ENCODE measurements at regions not wholly inside any gene's neighbourhood (a gene's known extent, or its start where the extent isn't known, plus 50 kb on each side); places are given as distances from the start of the nearest gene placed in this dataset.

GRCh38 chr12:42809226-42809625 is 219.7 kb upstream of the PRICKLE1 start:
- ChIA-PET SMC1A (ENCODE audit: uncharacterized antibody, unreplicated experiment) (no interaction called here), CTCF (no interaction called here), POLR2A (no interaction called here), RAD21 (ENCODE audit: unreplicated experiment) (no interaction called here)
- Histone ChIP-seq H3K9ac (ENCODE audit: control insufficient read depth, insufficient read depth, low read length) (no peak overlapping the region), H3K4me3 (no peak overlapping the region), H3K4me2 (ENCODE audit: control insufficient read depth, insufficient read depth) (no peak overlapping the region), H3K4me1 (ENCODE audit: control insufficient read depth, insufficient read depth, low read length) (no peaks in the 10 kb centered on the region), H4K20me1 (ENCODE audit: control insufficient read depth, insufficient read depth) (no peaks in the 10 kb centered on the region), H3K36me3 (ENCODE audit: control insufficient read depth in 2 of 2, insufficient read depth in 2 of 2, low read length in 1 of 2) (no peaks in the 10 kb centered on the region), H2AFZ (ENCODE audit: control insufficient read depth, low read depth, low read length) (no peak overlapping the region), H3K79me2 (ENCODE audit: control insufficient read depth, insufficient read depth, low read length) (no peaks in the 10 kb centered on the region), H3K9me3 (replicated peaks; ENCODE audit: control insufficient read depth, insufficient read depth, low read length) (no peaks in the 10 kb centered on the region), H3K27me3 (replicated peaks in 1 of 2; ENCODE audit: control insufficient read depth in 2 of 2, insufficient read depth in 2 of 2, low read length in 1 of 2) (no peaks in the 10 kb centered on the region), H3K27ac (ENCODE audit: control insufficient read depth, insufficient read depth) (no peak overlapping the region)
- DNase-seq (ENCODE audit: low read depth, low spot score) (no peak), FAIRE-seq (no peak), ATAC-seq (no peak)
- intact Hi-C loops (cut with micrococcal nuclease; ENCODE audit: unreplicated experiment) = no loop called here
- BruUV-seq (replicated peaks) = no TSS peak
- WGBS (ENCODE audit: insufficient coverage, insufficient replicate concordance, low lambda C conversion rate, missing lambda C conversion rate) = 0% methylated on average over 2 of the region's 2 CpGs
- in situ Hi-C loops (cut with MboI) = no loop called here
- TF ChIP-seq SIN3A (IDR thresholded peaks at IDR 0.05; ENCODE audit: low read depth, low read length) (no peak), SKIL (IDR thresholded peaks at IDR 0.05; ENCODE audit: low read depth, poor library complexity, severe bottlenecking) (no peak), KAT2A (conservative IDR thresholded peaks at IDR 0.05; ENCODE audit: control insufficient read depth, low read depth, low read length) (no peak), REST (IDR thresholded peaks at IDR 0.05; ENCODE audit: low read depth, low read length) (no peak), EED (IDR thresholded peaks at IDR 0.05; ENCODE audit: low read depth) (no peak), E4F1 (IDR thresholded peaks at IDR 0.05; ENCODE audit: borderline replicate concordance, partially characterized antibody) (no peak), LARP7 (IDR thresholded peaks at IDR 0.05) (no peak), ASH2L (IDR thresholded peaks at IDR 0.05; ENCODE audit: borderline replicate concordance, low read depth) (no peak), NFXL1 (IDR thresholded peaks at IDR 0.05; ENCODE audit: borderline replicate concordance) (no peak), SREBF2 (IDR thresholded peaks at IDR 0.05; ENCODE audit: low read length) (no peak), SRF (IDR thresholded peaks at IDR 0.05; ENCODE audit: low read depth in 2 of 2, low read length in 2 of 2) (no peak), ZNF592 (IDR thresholded peaks at IDR 0.05) (no peak), POLR2A (IDR thresholded peaks at IDR 0.05; ENCODE audit: low read depth, low read length) (no peak), POLR2AphosphoS5 (IDR thresholded peaks at IDR 0.05; ENCODE audit: low read length) (no peak)

Data from GM12878 (cell line).